ENCODE measurements at regions not wholly inside any gene's neighbourhood (a gene's known extent, or its start where the extent isn't known, plus 50 kb on each side); places are given as distances from the start of the nearest gene placed in this dataset.

DNA sequence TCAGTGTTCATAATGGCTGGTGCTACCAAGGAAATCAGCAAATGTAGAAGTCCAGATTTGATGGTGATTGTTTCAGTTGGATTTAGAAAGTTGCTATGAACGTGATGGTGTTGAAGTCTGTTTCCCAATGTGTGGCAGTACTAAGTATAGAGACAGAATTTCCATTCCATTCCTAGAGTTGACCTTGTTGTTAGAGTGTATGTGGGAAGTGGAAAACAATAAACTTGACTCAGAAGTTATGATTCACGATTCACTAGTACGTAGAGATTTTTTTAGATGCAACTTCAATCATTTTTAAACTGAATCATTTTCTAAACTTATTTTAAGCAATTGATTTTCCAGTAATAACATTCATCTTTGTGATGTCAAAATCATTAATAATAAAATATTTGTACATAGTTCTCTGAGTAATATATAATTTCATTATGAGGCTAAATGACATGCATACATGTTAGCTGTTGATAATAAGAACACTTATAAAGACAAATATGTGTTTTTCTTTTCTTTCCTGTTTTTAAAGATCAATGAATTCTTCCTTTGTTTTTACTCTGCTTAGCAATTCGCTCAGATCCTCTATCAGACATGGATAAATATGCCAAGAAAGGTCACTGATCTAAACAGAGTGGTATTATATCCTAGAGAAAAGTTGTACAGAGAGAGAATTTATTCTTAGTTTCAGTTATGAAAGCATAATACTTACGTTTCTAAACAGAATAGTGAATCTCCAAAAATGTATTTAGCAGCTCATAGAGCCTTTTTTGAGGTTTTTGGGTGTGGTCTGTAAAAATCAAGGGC is 108.8 kb upstream of the GPR149 start:
- H3K27me3 Mint-ChIP-seq (ENCODE audit: low read depth in 2 of 2) = no peaks in the 10 kb centered on the region
- H3K36me3 ChIP-seq (ENCODE audit: control insufficient read depth, insufficient read depth, low read length) = no peaks in the 10 kb centered on the region
- ATAC-seq = no peak
- peaks cover 12 to 17% of the 10 kb centered on the region in 2 donors for H3K9me3 Mint-ChIP-seq
- H3K4me3 Mint-ChIP-seq = no peak overlapping the region
- H3K27me3 ChIP-seq (ENCODE audit: control insufficient read depth, insufficient read depth, low read length) = no peaks in the 10 kb centered on the region
- TF ChIP-seq, protein P1, sequence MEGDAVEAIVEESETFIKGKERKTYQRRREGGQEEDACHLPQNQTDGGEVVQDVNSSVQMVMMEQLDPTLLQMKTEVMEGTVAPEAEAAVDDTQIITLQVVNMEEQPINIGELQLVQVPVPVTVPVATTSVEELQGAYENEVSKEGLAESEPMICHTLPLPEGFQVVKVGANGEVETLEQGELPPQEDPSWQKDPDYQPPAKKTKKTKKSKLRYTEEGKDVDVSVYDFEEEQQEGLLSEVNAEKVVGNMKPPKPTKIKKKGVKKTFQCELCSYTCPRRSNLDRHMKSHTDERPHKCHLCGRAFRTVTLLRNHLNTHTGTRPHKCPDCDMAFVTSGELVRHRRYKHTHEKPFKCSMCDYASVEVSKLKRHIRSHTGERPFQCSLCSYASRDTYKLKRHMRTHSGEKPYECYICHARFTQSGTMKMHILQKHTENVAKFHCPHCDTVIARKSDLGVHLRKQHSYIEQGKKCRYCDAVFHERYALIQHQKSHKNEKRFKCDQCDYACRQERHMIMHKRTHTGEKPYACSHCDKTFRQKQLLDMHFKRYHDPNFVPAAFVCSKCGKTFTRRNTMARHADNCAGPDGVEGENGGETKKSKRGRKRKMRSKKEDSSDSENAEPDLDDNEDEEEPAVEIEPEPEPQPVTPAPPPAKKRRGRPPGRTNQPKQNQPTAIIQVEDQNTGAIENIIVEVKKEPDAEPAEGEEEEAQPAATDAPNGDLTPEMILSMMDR (IDR thresholded peaks at IDR 0.05) = no peak
- DNase-seq = no peak
- H3K27ac Mint-ChIP-seq = no peak overlapping the region
- WGBS (ENCODE audit: insufficient coverage) = 98% methylated on average over 2 of the region's 5 CpGs
- no peaks in the 10 kb centered on the region for H3K4me1 Mint-ChIP-seq
- intact Hi-C loops (cut with micrococcal nuclease) = no loop called here
- H3K4me1 ChIP-seq (ENCODE audit: control insufficient read depth, insufficient read depth, low read length) = no peaks in the 10 kb centered on the region
- no peak overlapping the region for H3K4me3 ChIP-seq (ENCODE audit: low read length)
- no peaks in the 10 kb centered on the region for H3K9me3 ChIP-seq (ENCODE audit: control insufficient read depth, insufficient read depth, low read length)
- no peaks in the 10 kb centered on the region for H3K36me3 Mint-ChIP-seq
- no peak overlapping the region for H3K27ac ChIP-seq (ENCODE audit: low read length)

- Mint-ChIP-seq H3K4me3 (no peak overlapping the region), H3K27ac (no peak overlapping the region), H3K4me1 (no peaks in the 10 kb centered on the region), H3K36me3 (no peaks in the 10 kb centered on the region), H3K9me3 (peaks cover 14 to 15% of the 10 kb centered on the region in 2 donors), H3K27me3 (ENCODE audit: low read depth in 2 of 2) (no peaks in the 10 kb centered on the region)
- H3K36me3 ChIP-seq (ENCODE audit: control insufficient read depth, insufficient read depth, low read length) = no peaks in the 10 kb centered on the region
- H3K4me3 ChIP-seq (ENCODE audit: low read length) = no peak overlapping the region
- H3K4me1 ChIP-seq (ENCODE audit: control insufficient read depth, insufficient read depth, low read length) = no peaks in the 10 kb centered on the region
- no peak overlapping the region for H3K27ac ChIP-seq (ENCODE audit: low read length)
- H3K27me3 ChIP-seq (ENCODE audit: control insufficient read depth, insufficient read depth, low read length) = no peaks in the 10 kb centered on the region
- ATAC-seq (no peak), DNase-seq (no peak)
- no CpG with 5 or more reads among the region's 1 CpG for WGBS (ENCODE audit: insufficient coverage)
- H3K9me3 ChIP-seq (ENCODE audit: control insufficient read depth, insufficient read depth, low read length) = no peaks in the 10 kb centered on the region
- TF ChIP-seq, protein P1 (IDR thresholded peaks at IDR 0.05) = no peak
- intact Hi-C loops (cut with micrococcal nuclease) = no loop called here
These were observed 106.8 kb upstream of the GPR149 start for GRCh38 chr3:154536751-154537150.

DNA sequence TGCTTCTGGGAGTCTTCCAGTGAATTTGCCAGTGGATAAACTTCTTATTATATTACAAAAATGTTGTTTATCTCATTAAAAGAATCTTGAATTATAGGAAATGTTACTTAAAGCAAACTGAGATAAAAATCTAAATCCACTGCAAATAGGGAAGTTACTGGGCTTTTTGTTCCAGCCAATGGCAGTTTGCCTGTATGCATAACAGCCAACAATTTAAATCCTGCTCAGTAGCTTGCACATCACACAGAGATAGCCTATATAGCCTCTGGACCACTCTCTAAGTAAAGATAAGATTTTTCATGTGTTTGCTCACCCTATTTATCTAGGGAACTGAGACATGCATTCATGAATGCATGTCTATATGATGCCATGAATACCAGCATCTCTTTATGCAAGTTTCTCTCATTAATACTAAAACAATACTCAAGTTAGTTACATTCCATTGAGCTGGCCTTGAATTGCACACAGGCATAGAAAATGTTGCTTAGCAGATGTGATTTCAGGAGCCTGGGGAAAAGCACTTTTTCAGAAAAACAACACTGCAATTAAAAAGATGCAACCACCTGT is 92.1 kb upstream of the GPR149 start:
- Mint-ChIP-seq H3K27ac (no peak overlapping the region), H3K27me3 (ENCODE audit: low read depth in 2 of 2) (no peaks in the 10 kb centered on the region), H3K9me3 (peaks cover 9 to 16% of the 10 kb centered on the region in 2 donors), H3K4me3 (no peak overlapping the region), H3K4me1 (no peaks in the 10 kb centered on the region), H3K36me3 (no peaks in the 10 kb centered on the region)
- no peak for ATAC-seq
- H3K4me3 ChIP-seq (ENCODE audit: low read length) = no peak overlapping the region
- no peaks in the 10 kb centered on the region for H3K27me3 ChIP-seq (ENCODE audit: control insufficient read depth, insufficient read depth, low read length)
- no peaks in the 10 kb centered on the region for H3K4me1 ChIP-seq (ENCODE audit: control insufficient read depth, insufficient read depth, low read length)
- no peaks in the 10 kb centered on the region for H3K36me3 ChIP-seq (ENCODE audit: control insufficient read depth, insufficient read depth, low read length)
- no peak overlapping the region for H3K27ac ChIP-seq (ENCODE audit: low read length)
- intact Hi-C loops (cut with micrococcal nuclease) = no loop called here
- no peak for DNase-seq
- no peaks in the 10 kb centered on the region for H3K9me3 ChIP-seq (ENCODE audit: control insufficient read depth, insufficient read depth, low read length)
- TF ChIP-seq, protein P1 (IDR thresholded peaks at IDR 0.05) = no peak

DNA sequence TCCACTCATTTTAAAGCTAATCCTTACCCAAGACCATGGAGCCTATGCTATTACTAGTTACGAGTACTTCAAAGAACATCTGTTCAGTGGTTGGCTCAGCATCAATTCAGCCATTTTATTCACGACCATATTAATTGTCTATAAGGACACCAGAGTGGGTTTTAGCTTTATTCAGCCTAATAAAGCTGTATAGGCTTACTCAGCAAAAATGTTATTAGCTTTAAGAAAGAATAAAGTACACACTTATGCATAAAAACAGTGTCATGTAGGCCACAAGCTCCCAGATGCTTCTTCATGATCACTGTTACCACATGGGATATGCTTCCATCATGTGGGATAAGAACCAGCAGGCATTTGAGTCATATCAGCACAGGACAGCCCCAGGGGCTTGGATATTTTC is 87.4 kb upstream of the GPR149 start:
- Mint-ChIP-seq H3K4me1 (no peaks in the 10 kb centered on the region), H3K9me3 (peaks cover 13 to 16% of the 10 kb centered on the region in 2 donors), H3K4me3 (no peak overlapping the region), H3K36me3 (no peaks in the 10 kb centered on the region), H3K27ac (no peak overlapping the region), H3K27me3 (ENCODE audit: low read depth in 2 of 2) (no peaks in the 10 kb centered on the region)
- TF ChIP-seq, protein P1 (IDR thresholded peaks at IDR 0.05) = no peak
- DNase-seq = no peak
- Histone ChIP-seq H3K4me1 (ENCODE audit: control insufficient read depth, insufficient read depth, low read length) (no peaks in the 10 kb centered on the region), H3K27ac (ENCODE audit: low read length) (no peak overlapping the region), H3K4me3 (ENCODE audit: low read length) (no peak overlapping the region), H3K9me3 (ENCODE audit: control insufficient read depth, insufficient read depth, low read length) (no peaks in the 10 kb centered on the region), H3K27me3 (ENCODE audit: control insufficient read depth, insufficient read depth, low read length) (no peaks in the 10 kb centered on the region), H3K36me3 (ENCODE audit: control insufficient read depth, insufficient read depth, low read length) (no peaks in the 10 kb centered on the region)
- ATAC-seq = no peak
- WGBS (ENCODE audit: insufficient coverage) = 81% methylated on average over 2 of the region's 2 CpGs
- intact Hi-C loops (cut with micrococcal nuclease) = no loop called here
